SJCRH30 (cell line): ENCODE measurements at regions not wholly inside any gene's neighbourhood (a gene's known extent, or its start where the extent isn't known, plus 50 kb on each side); places are given as distances from the start of the nearest gene placed in this dataset.
"Not testable (repeated sequence)": the region's sequence is repeated elsewhere in the genome, so short reads cannot be mapped to it uniquely, and the experiment has no call there.

Experiments used
- DNase-seq, 2 experiments: peaks; one replicate each; pipeline ENCODE4 v3.0.0-alpha.2; 2015 to 2020
- H3K27ac ChIP-seq: fragments of 250-450 bp; sonication (Bioruptor Pico); 2 replicates; pipeline ENCODE4 v1.5.1; 2020; ENCODE audit warnings: mild to moderate bottlenecking, moderate library complexity
- H3K27me3 ChIP-seq: fragments of 250-450 bp; sonication (Bioruptor Pico); 2 replicates; pipeline ENCODE4 v1.5.1; 2020; ENCODE audit warnings: mild to moderate bottlenecking, moderate library complexity
- H3K36me3 ChIP-seq: fragments of 250-450 bp; sonication (Bioruptor Pico); 2 replicates; pipeline ENCODE4 v1.5.1; 2020; ENCODE audit warnings: mild to moderate bottlenecking, moderate library complexity
- H3K4me1 ChIP-seq: fragments of 250-450 bp; sonication (Bioruptor Pico); 2 replicates; pipeline ENCODE4 v1.5.1; 2020; ENCODE audit warnings: mild to moderate bottlenecking, moderate library complexity
- H3K4me3 ChIP-seq: fragments of 250-450 bp; sonication (Bioruptor Pico); 2 replicates; pipeline ENCODE4 v1.5.1; 2020; ENCODE audit warnings: mild to moderate bottlenecking, moderate library complexity
- H3K9me3 ChIP-seq: fragments of 250-450 bp; sonication (Bioruptor Pico); replicated peaks from 2 replicates; pipeline ENCODE4 v1.5.1; 2020; ENCODE audit warnings: mild to moderate bottlenecking, moderate library complexity

DNA sequence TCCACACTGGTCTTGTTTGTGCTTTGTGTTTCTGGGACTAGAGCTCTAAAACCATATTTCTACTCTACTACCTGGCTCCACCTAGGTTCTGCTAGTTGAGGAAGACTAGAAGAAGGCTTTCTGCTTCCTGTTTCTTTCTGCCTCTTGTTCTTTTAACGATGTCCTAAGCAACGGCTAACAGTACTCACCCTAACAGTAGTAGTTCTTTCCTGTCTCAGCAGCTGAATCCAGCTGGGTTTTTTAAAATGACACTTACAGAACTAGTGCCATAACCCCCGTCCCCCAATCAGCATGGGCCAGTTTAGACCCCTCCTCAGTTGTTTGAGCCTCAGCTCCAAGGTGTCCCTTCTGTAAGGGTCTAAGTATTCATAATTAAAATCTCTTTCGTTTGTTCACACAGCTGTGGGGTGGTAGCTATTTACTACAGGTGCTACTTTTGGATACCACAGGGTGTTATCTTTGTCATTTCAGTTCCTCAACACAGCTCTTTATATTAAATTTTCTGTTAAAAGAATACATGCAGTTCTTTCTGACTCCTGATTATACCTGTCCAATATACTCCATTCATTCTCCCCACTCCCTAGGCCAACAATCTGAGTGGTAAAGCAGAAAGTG, 790.2 kb downstream of the DHX35 start:
- H3K36me3 ChIP-seq = no peaks in the 10 kb centered on the region
- no peak for DNase-seq
- H3K4me1 ChIP-seq = no peaks in the 10 kb centered on the region
- H3K27ac ChIP-seq = no peak overlapping the region
- H3K27me3 ChIP-seq = no peaks in the 10 kb centered on the region
- no peak overlapping the region for H3K4me3 ChIP-seq
- no peaks in the 10 kb centered on the region for H3K9me3 ChIP-seq

DNA sequence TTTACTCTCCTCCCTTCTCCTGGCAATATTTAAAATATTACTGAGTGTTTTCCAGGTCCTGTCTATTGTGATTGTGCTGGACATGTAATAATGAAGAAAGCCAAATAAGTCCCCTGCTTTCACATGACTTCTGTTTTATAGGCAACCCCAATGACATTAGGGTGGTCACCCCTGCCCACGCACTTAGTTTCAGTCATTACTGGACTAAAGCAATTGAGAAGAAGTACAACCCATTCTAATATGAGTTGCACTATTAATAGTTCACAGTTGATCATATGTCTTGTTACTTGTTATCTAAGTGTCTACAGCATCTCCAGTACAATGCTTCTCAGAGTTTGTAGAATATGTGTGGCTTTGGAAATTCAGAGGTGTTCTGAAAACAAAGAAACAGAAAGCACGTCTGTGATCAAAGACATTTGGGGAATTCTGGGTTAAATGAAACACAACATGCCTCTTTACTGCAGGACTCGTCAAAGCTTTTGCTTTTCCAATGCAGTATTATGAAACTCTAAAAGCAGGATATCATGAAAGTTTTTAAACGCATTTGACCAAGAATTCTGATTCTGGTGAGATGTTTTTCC, 789.5 kb downstream of the DHX35 start:
- H3K27me3 ChIP-seq = no peaks in the 10 kb centered on the region
- H3K27ac ChIP-seq = no peak overlapping the region
- H3K4me1 ChIP-seq = no peaks in the 10 kb centered on the region
- DNase-seq = no peak
- no peaks in the 10 kb centered on the region for H3K9me3 ChIP-seq
- H3K36me3 ChIP-seq = no peaks in the 10 kb centered on the region
- no peak overlapping the region for H3K4me3 ChIP-seq

DNA sequence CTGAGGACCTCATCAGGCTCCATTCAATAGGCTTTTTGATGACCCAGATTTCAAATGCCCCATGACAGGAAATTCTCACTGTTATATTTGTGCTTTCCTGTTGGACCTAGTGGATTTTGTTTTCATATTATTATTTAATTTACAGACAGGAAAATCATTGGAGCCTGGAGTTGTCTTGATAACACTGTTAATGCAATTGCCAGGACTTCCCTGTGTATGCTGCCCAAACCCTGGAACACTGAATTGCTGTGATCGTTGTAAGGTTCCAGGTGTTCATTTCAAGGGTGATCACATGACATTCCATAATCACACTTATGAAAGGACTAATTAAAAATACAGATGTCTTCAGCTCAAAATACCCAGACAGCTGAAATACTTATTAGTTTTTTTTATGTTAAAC, 783.2 kb downstream of the DHX35 start:
- H3K36me3 ChIP-seq = no peaks in the 10 kb centered on the region
- no peaks in the 10 kb centered on the region for H3K27me3 ChIP-seq
- no peaks in the 10 kb centered on the region for H3K4me1 ChIP-seq
- no peak overlapping the region for H3K4me3 ChIP-seq
- DNase-seq = no peak
- no peak overlapping the region for H3K27ac ChIP-seq
- H3K9me3 ChIP-seq = no peaks in the 10 kb centered on the region

DNA sequence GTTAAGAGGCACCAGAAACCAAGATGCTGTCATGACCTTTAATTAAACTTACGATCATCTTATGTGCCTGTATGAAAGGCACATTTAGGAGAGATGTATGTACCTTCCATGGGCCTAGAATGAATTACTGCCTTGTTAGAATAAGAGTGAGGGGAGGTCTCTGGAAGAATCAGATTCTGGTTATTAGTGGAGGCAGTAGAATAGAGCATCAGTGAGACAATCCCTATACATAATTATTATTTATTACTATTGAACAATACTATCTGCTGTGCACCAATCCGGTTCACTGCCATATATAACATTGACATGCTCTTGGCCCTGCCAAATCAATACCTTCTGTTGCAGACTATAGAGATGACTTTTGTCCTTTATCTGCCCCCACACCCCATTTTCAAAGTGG, 776.5 kb downstream of the DHX35 start:
- Histone ChIP-seq H3K36me3 (no peaks in the 10 kb centered on the region), H3K9me3 (no peaks in the 10 kb centered on the region), H3K27me3 (peaks cover 10% of the 10 kb centered on the region; the same call in 1 of the 2 replicates), H3K4me1 (no peaks in the 10 kb centered on the region), H3K4me3 (no peak overlapping the region), H3K27ac (no peak overlapping the region)
- DNase-seq = no peak

DNA sequence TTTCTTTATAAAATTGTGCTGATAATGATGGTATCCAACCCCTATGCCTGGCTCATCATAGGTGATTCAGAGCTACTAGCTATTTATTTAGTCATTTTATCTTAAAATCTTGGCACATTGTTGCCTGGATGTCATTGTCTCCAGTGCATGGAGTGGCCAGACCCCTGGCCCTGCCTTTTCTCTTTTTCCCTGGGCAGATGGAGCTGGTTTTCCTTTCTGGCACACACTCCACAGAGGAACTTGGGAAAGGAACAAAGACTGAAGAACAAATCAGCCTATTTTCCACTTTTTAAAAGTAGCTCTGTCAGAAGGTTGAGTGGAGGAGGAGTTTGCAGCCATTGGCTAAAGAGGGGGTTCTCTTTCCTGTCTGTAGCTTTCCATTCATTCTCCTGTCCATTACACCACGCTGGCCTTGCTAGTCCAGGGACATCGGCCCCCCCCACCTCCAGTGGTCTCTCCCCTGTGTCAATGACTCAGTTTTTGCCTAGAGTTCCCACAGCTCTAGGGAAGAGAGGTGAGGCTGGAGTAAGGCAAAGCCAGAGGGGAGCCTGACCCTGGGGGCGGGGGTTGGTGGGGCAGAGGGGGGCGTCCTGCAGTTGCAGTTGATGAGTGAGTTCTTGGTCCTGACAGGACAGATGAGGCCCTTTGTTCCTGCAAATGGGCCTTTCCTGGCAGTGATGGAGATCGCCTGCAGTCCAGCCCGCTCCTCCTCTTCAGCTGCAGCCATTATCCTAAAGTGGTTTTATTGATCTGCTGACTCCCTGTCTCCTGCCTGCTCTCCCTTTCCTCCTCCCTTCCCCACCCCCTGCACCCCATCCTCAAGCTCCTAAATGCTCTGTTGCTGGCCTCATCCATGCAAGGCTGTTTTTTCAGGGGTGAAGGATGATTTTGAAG, 774.5 kb downstream of the DHX35 start:
- Histone ChIP-seq H3K27me3 (peaks cover 10% of the 10 kb centered on the region; the same call in 1 of the 2 replicates), H3K27ac (no peak overlapping the region), H3K9me3 (peaks cover 5% of the 10 kb centered on the region; the same call in 1 of the 2 replicates), H3K4me3 (no peak overlapping the region), H3K36me3 (no peaks in the 10 kb centered on the region), H3K4me1 (no peaks in the 10 kb centered on the region)
- DNase-seq = no peak

DNA sequence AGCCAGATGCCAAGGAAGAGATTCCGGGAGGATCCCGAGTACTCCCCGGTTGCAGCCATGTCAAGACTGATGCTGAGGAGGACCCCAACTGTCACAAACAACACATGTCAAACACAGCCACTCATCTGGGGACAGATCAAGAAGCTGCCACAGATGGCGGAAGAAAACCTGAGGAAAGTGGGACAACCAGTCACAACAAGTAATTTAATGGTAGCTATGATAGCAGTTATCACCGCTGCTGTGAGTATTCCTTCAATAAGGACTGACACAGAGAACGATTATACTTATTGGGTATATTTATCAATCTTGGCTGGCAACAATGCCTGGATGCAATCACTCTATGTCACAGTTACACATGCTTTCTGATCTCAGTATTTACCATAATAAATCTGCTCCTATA, 763.4 kb downstream of the DHX35 start:
- H3K4me1 ChIP-seq, H3K27ac ChIP-seq, H3K4me3 ChIP-seq, H3K27me3 ChIP-seq, DNase-seq, H3K36me3 ChIP-seq: not testable (repeated sequence)
- H3K9me3 ChIP-seq = peaks cover 11% of the 10 kb centered on the region

DNA sequence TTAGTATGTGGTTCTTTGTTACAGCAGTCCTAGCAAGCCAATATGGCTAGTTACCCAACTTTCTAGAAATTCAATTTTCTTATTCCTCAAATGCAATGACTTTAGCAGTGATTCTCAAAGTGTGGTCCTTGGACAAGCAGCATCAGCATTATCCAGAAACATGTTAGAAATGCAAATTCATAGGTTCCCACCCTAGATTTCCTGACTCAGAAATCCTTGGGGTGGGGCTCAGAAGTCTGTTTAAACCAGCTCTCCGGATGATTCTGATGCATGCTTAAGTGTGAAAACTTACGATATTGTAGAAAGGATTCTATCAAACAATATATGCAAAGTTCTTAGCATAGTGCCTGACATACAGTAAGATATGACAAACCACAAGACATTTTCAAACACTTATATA, 757.1 kb downstream of the DHX35 start:
- no peak for DNase-seq
- Histone ChIP-seq H3K9me3 (no peaks in the 10 kb centered on the region), H3K36me3 (no peaks in the 10 kb centered on the region)

DNA sequence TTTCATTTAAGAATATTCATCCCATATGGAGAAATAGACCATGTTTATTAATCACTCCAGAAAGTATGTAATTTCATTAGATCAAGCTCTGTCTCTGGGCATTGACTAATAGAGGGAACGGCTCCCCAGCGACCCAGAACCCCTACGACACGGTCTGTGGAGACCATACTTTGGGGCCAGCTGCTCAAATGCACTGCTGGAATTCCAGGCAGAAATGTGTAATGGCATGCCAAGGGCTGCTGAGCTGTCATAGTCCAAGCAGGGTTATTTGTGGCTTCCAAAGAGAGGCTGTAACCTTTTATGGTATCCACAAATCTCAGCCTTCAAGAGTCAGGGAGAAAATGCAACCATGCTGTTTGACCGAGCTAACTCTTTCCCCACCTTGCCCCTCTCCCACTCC, 755.8 kb downstream of the DHX35 start:
- Histone ChIP-seq H3K4me1 (no peaks in the 10 kb centered on the region), H3K27me3 (peaks cover 14% of the 10 kb centered on the region; the same call in 1 of the 2 replicates), H3K4me3 (no peak overlapping the region), H3K36me3 (no peaks in the 10 kb centered on the region), H3K9me3 (no peaks in the 10 kb centered on the region), H3K27ac (no peak overlapping the region)
- no peak for DNase-seq

More for the DNA sequence above, 757.1 kb downstream of the DHX35 start:
- no peak overlapping the region for H3K27ac ChIP-seq
- H3K4me1 ChIP-seq = no peaks in the 10 kb centered on the region
- no peak overlapping the region for H3K4me3 ChIP-seq
- peaks cover 14% of the 10 kb centered on the region; the same call in 1 of the 2 replicates for H3K27me3 ChIP-seq

DNA sequence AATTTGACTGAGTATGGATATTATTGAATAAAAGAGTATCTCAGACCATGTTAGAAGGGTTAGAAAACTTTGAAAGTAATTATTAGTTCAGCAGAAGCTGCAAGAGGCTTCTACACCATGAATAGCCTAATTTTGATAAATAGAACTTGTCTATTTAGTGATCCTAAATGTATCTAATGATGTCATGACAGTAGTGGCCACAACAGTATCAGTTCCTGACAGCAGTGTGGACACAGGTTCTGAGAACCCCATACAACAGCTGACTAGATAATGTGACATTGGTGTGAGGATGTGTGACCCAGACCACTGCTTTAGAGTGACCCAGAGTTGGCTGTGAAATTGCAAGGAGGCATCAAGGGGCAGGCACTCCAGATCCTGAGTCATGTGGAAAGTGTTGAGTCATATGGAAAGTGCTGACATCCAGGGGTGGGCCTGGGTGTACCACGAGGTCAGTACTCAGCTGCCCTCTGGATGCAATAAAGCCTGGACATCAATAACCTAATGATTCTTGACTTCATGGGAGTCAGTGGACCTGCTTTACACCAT, 754.7 kb downstream of the DHX35 start:
- Histone ChIP-seq H3K27ac (no peak overlapping the region), H3K36me3 (no peaks in the 10 kb centered on the region), H3K4me1 (no peaks in the 10 kb centered on the region), H3K9me3 (no peaks in the 10 kb centered on the region), H3K27me3 (peaks cover 10% of the 10 kb centered on the region; the same call in 1 of the 2 replicates), H3K4me3 (no peak overlapping the region)
- no peak for DNase-seq

DNA sequence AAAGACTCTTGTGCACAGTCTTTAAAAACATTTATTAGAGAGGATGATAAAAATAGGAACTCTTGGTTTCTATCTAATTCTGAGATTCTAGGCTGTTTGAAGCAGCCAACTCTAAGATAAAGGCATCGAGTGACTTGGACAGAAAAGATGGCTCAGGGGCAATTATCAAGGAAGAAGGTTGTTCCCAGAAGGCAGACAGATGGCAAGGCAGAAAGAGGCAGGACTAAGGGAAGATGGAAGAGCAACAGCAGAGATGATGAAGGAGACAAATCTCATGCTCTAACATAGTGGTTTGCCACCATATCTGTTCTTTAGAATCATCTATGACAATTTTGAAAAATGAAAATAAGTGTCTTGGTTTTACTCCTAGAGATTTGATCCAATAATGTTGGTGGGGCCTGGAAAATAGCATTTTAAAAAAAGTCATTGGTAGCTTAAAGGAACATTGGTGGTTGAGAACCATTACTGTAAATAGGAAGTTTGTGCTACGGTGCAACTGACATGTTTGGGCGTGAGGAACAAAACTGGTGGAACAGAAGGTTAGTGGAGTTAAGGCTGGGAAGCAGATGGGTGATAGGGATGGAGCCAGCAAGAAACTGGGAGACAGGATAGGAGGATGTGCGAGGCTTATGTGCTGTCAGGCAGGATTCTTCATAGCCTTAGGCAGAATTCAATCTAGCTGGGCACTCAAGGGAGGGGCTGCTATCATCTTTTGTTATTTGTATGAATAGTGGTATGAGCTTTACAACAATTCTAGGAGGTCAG, 751.1 kb downstream of the DHX35 start:
- no peak overlapping the region for H3K27ac ChIP-seq
- H3K4me1 ChIP-seq = no peaks in the 10 kb centered on the region
- no peak overlapping the region for H3K4me3 ChIP-seq
- DNase-seq = no peak
- H3K27me3 ChIP-seq = no peaks in the 10 kb centered on the region
- no peaks in the 10 kb centered on the region for H3K36me3 ChIP-seq
- no peaks in the 10 kb centered on the region for H3K9me3 ChIP-seq

DNA sequence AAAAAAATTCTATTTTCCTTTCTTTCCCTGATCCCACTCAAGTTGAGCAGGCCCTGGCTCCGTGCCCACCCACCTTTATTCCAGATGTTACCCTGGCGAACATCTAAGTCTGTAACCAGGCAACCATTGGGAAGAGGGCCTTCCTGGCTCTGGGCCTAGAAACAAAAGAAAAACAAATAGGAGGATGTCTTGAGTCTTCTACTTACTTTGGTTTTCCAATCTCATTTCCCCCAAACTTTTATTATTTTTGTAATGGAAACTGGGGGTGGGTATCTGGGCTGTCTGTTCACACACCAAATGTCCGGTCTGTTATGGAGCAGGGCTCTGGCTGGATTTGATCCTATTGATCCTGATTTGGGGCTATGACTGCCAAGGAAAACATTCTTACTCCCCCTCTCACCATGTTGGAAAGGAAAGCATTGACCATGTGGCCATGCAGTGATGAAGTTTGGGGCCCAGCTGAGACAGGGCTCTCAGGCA, 744.1 kb downstream of the DHX35 start:
- Histone ChIP-seq H3K27ac (no peak overlapping the region), H3K4me3 (no peak overlapping the region), H3K36me3 (no peaks in the 10 kb centered on the region), H3K4me1 (no peaks in the 10 kb centered on the region), H3K9me3 (no peaks in the 10 kb centered on the region), H3K27me3 (peaks cover 6% of the 10 kb centered on the region; the same call in 1 of the 2 replicates)
- DNase-seq = no peak

DNA sequence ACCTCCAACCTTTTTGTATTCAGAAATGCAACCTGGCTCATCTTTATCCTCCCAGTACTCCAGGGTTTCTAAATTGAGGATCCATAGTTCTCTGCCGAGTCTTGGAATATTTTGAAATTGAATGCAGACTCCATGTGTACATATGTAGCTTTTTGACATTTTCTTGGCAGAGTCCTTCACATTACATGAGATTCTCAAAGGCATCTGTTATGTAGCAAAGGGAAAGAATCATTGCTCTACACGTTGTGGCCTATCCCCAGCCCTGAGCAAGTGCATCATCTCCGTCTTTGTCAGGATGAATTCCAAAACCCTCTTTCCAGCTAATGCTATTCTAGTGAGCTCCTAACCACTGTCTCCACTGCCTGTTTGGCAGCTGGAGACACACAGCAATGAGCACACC, 742.9 kb downstream of the DHX35 start:
- Histone ChIP-seq H3K9me3 (no peaks in the 10 kb centered on the region), H3K36me3 (no peaks in the 10 kb centered on the region), H3K27me3 (peaks cover 6% of the 10 kb centered on the region; the same call in 1 of the 2 replicates), H3K4me3 (no peak overlapping the region), H3K27ac (no peak overlapping the region), H3K4me1 (no peaks in the 10 kb centered on the region)
- DNase-seq = no peak

DNA sequence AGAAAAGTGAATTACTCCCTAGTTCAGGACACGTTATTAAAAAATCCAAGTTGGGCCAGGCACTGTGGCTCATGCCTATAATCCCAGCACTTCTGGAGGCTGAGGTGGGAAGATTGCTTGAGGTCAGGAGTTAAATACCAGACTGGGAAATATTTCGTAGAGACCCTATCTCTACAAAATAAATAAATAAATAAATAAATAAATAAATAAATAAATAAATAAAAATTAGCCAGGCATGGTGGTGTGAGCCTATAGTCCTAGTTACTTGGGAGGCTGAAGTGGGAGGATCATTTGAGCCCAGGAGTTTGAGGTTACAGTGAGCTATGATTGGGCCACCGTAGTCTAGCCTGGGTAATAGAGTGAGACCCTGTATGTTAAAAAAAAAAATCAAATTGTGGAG, 741.2 kb downstream of the DHX35 start:
- H3K4me3 ChIP-seq, H3K9me3 ChIP-seq, H3K4me1 ChIP-seq, H3K36me3 ChIP-seq, DNase-seq, H3K27me3 ChIP-seq, H3K27ac ChIP-seq: not testable (repeated sequence)

DNA sequence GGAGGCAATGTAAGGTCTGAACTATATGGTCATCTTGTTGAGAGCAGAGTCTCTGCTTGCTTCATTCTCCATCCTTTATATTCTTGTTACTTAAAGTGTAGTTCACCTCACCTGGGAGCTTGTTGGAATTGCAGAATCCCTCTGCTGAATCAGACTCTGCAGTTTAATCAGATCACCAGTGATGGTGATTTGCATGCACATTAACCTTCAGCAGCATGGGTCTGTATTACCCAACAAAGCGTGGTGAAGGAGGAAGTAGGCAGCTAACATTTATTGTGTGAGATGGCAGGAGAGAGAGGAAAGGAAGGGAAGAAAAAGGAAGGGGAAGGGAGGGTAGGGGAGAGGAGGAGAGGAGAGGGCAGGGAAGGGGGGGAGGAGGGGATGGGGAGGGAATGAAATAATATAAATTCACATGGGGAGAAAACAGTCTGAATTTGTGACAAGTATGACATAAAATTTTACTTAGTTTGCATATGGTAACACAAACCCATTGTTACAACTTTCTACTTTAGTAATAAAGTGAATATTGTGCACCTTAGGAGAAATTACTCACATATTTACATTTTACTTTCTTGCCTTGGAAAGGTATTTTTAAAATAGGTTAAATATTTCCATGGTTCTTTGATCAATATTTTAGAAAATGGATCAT, 740.7 kb downstream of the DHX35 start:
- no peak overlapping the region for H3K27ac ChIP-seq
- DNase-seq = no peak
- no peaks in the 10 kb centered on the region for H3K4me1 ChIP-seq
- H3K36me3 ChIP-seq = no peaks in the 10 kb centered on the region
- H3K27me3 ChIP-seq = peaks cover 6% of the 10 kb centered on the region; the same call in 1 of the 2 replicates
- no peaks in the 10 kb centered on the region for H3K9me3 ChIP-seq
- H3K4me3 ChIP-seq = no peak overlapping the region
